ENCODE measurements at regions not wholly inside any gene's neighbourhood (a gene's known extent, or its start where the extent isn't known, plus 50 kb on each side); places are given as distances from the start of the nearest gene placed in this dataset.

DNA sequence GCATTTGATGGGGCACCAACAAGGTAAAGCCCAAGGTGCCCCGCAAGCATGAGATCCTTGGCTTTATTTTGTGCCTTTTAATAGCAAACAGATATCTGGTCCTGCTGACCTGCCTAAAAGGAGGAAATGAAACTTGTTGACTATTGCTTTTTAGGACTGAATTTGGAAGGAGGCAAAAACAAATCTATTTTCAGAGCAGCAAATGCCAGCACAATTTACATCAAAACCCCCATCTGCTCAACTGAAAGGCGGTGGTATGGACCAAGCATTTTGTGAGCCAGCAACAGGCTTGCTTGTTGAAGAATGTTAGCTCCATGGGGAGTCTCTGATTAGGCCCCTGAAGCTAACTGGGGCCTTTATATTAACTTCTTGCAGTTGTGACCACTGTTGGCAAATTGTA is 192.6 kb upstream of the E2F8 start:
- H3K27ac Mint-ChIP-seq (ENCODE audit: unreplicated experiment): no peak overlapping the region
- no peaks in the 10 kb centered on the region for H3K36me3 Mint-ChIP-seq (ENCODE audit: low read depth, unreplicated experiment)
- H3K4me1 Mint-ChIP-seq (ENCODE audit: unreplicated experiment): no peaks in the 10 kb centered on the region
- H3K9me3 Mint-ChIP-seq (ENCODE audit: unreplicated experiment): no peaks in the 10 kb centered on the region
- no peak for DNase-seq (ENCODE audit: low spot score)
- no peak for TF ChIP-seq CTCF (IDR thresholded peaks at IDR 0.05; ENCODE audit: unreplicated experiment)
- H3K4me3 Mint-ChIP-seq (ENCODE audit: unreplicated experiment): no peak overlapping the region
- peaks cover 4% of the 10 kb centered on the region for H3K27me3 Mint-ChIP-seq (ENCODE audit: unreplicated experiment)

- H3K9me3 Mint-ChIP-seq (ENCODE audit: unreplicated experiment): no peaks in the 10 kb centered on the region
- peaks cover 4% of the 10 kb centered on the region for H3K27me3 Mint-ChIP-seq (ENCODE audit: unreplicated experiment)
- no peaks in the 10 kb centered on the region for H3K36me3 Mint-ChIP-seq (ENCODE audit: low read depth, unreplicated experiment)
- no peak for DNase-seq (ENCODE audit: low spot score)
- H3K27ac Mint-ChIP-seq (ENCODE audit: unreplicated experiment): no peak overlapping the region
- H3K4me1 Mint-ChIP-seq (ENCODE audit: unreplicated experiment): no peaks in the 10 kb centered on the region
- TF ChIP-seq CTCF (IDR thresholded peaks at IDR 0.05; ENCODE audit: unreplicated experiment): no peak
- no peak overlapping the region for H3K4me3 Mint-ChIP-seq (ENCODE audit: unreplicated experiment)
Observed at GRCh38 chr11:19432370-19433061, 191.8 kb upstream of the E2F8 start.

DNA sequence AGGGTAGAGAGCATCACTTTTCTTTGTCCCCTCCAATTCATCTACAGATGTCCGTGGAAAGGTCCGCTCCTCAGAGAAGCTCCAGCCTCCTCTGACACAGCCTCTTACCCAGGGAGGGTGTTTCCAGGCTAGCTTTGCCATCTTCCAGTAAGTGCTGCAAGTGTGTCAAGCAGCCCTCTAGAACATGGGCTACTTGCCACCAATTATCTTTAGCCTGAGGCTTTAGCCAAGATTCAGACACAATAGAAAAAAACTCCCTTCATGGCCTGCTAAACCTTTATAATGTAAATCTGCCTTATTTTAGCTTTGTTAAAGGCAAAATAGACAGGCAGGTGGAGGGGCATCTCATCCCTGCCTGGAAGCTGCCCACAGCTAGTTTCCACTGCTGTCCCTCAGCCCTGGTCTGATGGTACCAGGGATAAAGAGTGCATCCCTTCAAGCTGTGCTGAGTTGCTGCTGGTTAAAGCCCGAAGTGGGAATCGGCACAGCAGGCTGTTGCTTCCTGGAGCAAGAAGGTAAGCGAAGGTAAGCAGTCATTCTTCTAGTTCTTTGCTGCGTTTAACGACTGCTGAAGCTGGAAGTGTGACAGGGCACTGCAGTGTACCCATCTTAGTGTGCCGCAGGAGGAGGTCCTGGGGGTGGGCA is 190.1 kb upstream of the E2F8 start:
- Mint-ChIP-seq H3K27me3 (ENCODE audit: unreplicated experiment) (peaks cover 4% of the 10 kb centered on the region), H3K4me3 (ENCODE audit: unreplicated experiment) (no peak overlapping the region)

GRCh38 chr11:19430346-19430745 is 189.6 kb upstream of the E2F8 start:
- no peak overlapping the region for H3K4me3 Mint-ChIP-seq (ENCODE audit: unreplicated experiment)
- no peaks in the 10 kb centered on the region for H3K4me1 Mint-ChIP-seq (ENCODE audit: unreplicated experiment)
- H3K27ac Mint-ChIP-seq (ENCODE audit: unreplicated experiment): no peak overlapping the region

More for the DNA sequence above, 190.1 kb upstream of the E2F8 start:
- Mint-ChIP-seq H3K4me1 (ENCODE audit: unreplicated experiment) (no peaks in the 10 kb centered on the region), H3K27ac (ENCODE audit: unreplicated experiment) (no peak overlapping the region), H3K36me3 (ENCODE audit: low read depth, unreplicated experiment) (no peaks in the 10 kb centered on the region), H3K9me3 (ENCODE audit: unreplicated experiment) (no peaks in the 10 kb centered on the region)
- no peak for DNase-seq (ENCODE audit: low spot score)
- TF ChIP-seq CTCF (IDR thresholded peaks at IDR 0.05; ENCODE audit: unreplicated experiment): no peak

More at GRCh38 chr11:19430346-19430745, 189.6 kb upstream of the E2F8 start:
- no peak for TF ChIP-seq CTCF (IDR thresholded peaks at IDR 0.05; ENCODE audit: unreplicated experiment)
- no peaks in the 10 kb centered on the region for H3K36me3 Mint-ChIP-seq (ENCODE audit: low read depth, unreplicated experiment)
- peaks cover 4% of the 10 kb centered on the region for H3K27me3 Mint-ChIP-seq (ENCODE audit: unreplicated experiment)
- no peaks in the 10 kb centered on the region for H3K9me3 Mint-ChIP-seq (ENCODE audit: unreplicated experiment)
- DNase-seq (ENCODE audit: low spot score): no peak
